ENCODE measurements at regions not wholly inside any gene's neighbourhood (a gene's known extent, or its start where the extent isn't known, plus 50 kb on each side); places are given as distances from the start of the nearest gene placed in this dataset.

GRCh38 chr4:184268584-184269160 lies 51.0 kb upstream of the ENPP6 start:
- TF ChIP-seq CTCF (IDR thresholded peaks at IDR 0.05) (no peak), POLR2A (IDR thresholded peaks at IDR 0.05) (no peak), EP300 (IDR thresholded peaks at IDR 0.05) (no peak)
